ENCODE measurements at regions not wholly inside any gene's neighbourhood (a gene's known extent, or its start where the extent isn't known, plus 50 kb on each side); places are given as distances from the start of the nearest gene placed in this dataset.
"Not testable (repeated sequence)": the region's sequence is repeated elsewhere in the genome, so short reads cannot be mapped to it uniquely, and the experiment has no call there.

GRCh38 chr15:38991126-38991525, 426.5 kb upstream of the RASGRP1 start:
- DNase-seq, result no peak

- no peak for DNase-seq
These were observed 427.1 kb upstream of the RASGRP1 start for GRCh38 chr15:38991701-38992100.

DNA sequence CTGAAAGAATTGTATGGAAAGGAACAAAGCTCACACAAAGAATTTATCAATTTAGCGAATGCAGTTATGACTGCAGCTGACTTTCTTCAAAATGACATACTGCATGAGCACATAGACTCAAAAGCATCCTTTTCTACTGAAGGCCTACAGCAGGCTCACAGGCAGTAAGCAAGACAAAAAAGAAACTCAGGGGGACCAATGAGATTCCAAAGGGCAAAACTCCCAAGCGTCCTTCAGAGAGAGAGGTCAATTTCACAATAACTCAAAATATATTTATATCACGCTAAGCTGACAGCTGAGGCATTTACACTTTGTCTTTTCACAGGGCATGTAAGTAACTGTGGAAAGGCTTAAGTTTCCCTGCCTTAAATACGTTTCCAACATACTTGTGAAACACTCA, 427.9 kb upstream of the RASGRP1 start:
- DNase-seq, result no peak

GRCh38 chr15:38992930-38993329, 428.3 kb upstream of the RASGRP1 start:
- no peak for DNase-seq

DNA sequence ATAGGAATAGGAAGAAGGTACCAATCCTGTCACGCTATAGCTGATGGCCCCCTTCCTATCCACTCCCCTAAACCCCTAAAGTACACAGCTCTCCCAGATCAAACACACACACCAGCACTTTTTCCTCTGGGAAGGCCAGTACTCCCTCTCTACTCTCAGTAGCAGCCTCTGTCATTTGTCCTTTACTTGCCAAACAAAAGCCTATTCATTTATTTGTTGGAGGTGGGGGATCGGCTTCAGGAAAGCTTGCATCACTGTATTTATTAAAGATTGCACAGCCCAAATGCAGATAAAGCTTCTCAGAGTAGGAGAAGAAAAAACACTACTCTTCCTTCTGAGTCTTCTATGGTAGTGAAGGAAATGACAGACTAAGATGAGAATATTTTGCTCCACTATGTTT, 429.7 kb upstream of the RASGRP1 start:
- no peak for DNase-seq

DNA sequence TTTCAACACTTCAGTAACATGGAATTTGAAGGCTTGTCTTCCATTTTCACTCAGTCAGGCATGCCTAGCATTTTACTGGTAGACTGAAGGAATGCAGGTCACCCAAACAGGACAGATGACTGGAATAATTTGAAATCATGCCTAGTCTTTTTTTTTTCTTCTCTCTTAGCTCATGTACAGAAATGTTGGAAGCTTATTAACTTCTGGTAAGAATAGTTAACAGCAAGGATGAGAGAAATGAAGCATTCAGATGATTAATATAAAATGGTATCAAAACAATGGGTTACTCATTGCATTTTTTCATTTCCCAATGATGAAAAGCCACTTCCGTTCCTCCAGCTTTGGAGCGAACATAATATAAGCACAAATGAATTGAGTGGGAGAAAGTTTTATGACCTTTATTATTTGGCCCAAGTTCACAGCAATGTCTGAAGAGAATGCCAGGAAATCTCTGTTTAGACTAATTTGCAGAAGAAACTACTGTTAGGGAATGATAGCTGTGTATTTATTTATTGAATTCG, 431.6 kb upstream of the RASGRP1 start:
- DNase-seq, result no peak

- no peak for DNase-seq
These were observed 433.2 kb upstream of the RASGRP1 start for GRCh38 chr15:38997841-38998240.

DNA sequence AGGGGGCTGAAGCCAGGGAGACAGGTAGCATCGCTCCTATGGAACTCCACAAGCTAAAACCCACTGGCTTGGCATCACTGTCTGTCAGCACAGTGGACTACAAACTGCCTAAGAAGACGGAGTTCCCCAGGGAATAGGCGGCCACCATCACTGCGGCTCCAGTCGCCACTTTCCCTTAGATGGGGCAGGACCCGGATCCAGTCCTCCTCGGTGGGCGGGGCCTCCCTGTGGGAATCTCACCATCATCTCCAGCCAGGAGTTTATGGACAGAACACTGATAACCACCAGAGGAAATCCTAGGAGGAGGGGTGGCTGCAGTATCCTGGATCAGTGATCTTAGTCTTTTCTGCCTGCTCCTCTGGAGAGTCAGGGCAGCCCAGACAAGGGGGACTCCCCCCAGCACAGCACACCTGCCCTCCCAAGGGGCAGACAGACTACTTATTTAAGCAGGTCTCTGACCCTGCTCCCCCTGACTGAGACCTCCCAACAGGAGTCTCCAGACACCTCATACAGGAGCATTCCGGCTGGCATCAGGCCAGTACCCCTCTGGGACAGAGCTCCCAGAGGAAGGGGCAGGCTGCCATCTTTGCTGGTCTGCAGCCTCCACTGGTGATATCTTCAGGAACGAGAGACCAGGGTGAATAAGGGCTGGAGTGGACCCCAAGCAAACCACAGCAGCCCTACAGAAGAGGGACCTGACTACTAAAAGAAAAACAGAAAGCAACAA, 435.6 kb upstream of the RASGRP1 start:
- DNase-seq, result no peak

DNA sequence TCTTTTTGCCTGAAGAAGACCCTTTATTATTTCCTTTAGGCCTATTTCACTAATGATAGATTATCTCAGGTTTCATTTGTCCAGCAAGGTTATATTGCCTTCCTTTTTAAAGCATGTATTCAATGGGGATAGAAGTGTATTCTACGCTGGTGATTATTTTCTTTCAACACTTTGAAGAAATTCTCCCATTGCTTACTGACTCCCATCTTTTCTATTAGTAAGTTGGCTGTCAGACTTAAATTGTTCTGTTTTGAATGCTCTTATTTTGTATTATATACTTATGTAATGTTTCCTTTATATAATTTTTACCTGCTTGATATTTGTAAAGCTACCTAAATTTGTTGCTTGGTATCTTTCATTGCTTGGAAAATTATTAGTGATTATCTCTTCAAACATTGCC, 445.1 kb upstream of the RASGRP1 start:
- no peak for DNase-seq

DNA sequence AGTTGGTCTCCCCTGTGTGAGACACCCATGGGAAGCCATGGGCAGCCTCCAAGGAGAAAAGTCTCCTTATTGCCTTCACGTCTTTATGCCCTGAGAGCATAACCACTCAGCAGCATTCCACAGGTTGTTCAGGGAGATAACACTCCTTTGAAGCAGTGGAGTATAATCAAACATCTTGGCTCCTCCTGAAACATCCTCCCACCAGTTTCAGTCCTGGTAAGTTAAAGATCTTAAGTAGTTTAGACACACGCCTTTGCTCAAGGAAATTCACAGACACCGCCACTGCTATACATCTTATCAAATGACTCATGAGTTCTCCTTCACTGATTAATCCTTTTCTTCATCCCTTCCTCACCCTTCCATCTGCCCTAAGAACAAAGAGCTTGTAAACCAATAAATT, 446.5 kb upstream of the RASGRP1 start:
- DNase-seq, result not testable (repeated sequence)

- DNase-seq, result no peak
These were observed 448.6 kb upstream of the RASGRP1 start for GRCh38 chr15:39013262-39013661.

GRCh38 chr15:39014682-39015081, 450.1 kb upstream of the RASGRP1 start:
- no peak for DNase-seq

DNA sequence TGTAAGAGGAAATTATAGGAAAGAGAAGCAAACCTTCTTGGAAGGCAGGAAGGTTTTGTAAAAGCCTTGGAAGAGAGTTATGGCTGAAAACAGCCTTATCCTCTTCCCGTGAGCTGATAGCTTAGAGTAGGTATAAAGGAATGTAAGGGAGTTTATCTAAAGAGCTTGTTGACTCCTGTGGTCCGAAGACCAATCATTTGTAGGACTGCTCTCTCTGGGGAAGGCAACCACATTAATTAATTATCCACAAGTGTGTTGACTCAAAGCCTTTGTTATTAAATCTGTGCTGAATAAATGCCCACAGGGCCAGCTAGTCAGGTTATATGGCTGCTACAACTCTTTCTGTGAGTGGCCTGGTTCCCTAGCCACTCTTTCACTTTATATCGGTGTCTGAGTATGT, 452.1 kb upstream of the RASGRP1 start:
- no peak for DNase-seq

GRCh38 chr15:39018966-39019365, 454.4 kb upstream of the RASGRP1 start:
- DNase-seq, result peak in 1 of 5 experiments; percentile 2

GRCh38 chr15:39021341-39021740, 456.7 kb upstream of the RASGRP1 start:
- no peak for DNase-seq

- no peak for DNase-seq
These were observed 458.1 kb upstream of the RASGRP1 start for GRCh38 chr15:39022532-39023305.

DNA sequence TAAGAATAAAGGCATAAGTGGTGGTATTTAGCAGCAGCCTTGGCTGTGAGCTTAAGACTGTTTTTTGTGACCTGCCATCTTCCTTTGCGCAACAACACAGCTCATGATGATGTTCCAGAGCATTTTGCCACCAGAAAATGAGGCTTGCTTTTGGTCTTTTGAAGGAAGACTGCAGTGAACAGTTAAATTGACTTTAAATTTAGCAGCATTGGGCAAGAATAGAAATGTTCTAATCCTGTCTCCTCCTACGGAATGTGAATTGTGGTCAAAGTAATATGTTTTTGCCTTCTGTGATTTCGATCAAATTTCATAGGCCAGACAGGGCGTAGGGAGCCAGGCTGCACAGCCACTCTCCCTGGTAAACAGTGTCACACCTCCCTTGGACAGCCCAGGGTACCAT, 460.7 kb upstream of the RASGRP1 start:
- no peak for DNase-seq

DNA sequence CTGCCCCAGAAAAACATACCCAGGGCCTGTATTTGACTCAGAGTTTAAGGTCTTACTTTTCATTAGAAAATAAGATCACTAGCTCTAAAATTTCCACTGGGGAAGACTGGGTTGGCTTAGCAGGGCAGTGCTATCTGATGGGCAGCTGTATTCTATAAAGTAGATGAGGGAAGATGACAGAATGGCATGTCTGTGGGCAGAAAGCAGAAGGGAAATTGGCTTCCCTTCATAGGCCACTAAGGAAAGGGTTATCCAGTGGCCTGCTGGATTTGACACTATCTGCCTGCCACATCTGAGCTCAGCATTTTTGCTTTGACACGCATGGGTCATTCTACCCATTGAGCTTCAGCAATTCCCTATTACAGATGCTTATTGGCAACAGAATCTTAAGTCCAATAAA, 461.3 kb upstream of the RASGRP1 start:
- DNase-seq, result no peak

DNA sequence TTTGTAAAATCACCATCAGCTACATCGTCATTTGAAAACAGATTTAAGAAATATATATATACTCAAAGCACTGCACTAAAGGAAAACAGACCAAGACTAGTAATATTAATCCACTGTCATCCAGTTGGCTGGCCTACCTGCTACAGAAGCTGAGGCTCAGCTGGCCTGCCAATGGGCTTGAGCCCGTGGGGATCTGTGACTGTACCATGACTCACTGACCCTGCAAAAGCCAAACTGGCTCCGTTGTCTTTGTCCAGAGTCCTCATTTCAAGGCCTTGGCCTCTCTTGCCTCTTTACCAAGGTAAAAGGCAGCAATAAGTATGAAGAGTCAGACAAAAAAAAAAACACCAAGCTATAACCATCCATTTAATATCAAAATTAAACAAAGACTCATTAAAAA, 463.5 kb upstream of the RASGRP1 start:
- no peak for DNase-seq

DNA sequence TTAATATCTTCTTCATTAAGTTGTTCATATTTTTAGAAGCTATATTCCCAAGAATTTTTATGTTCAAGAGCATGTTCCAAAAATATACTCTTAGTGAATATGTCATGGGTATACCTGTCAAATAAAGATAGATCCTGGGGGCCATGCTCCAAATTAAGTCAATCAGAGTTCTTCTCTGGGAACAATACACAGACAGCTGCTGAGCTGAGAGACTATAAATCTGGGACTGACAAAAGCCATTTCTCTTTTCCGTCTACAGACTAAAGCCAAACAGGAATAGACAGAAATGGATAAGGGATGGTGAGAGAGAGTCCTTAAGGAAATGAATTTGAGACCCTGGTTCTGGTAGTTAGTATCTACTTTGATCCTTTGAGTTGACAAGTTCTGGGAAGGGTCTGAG, 465.1 kb upstream of the RASGRP1 start:
- no peak for DNase-seq

- no peak for DNase-seq
These were observed 465.9 kb upstream of the RASGRP1 start for GRCh38 chr15:39030291-39031070.

DNA sequence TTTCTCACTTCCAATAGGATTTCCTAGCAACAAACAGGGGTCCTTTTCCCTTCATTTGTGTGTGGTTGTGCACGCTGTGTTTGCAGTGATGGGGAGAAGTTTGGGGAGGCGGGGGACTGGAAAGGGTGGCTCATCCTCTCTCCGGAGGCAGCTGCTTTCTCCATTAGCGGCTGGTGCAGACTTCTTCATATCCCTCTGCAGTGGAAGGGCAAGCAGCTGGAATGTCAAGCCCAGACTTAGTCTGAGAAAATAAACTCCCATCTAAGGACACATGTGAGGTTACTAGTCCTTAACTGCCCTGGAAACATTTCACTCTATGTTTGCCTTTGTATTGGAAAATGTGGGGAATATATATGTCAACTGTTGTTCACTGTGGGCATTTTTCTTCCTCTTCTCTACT, 467.0 kb upstream of the RASGRP1 start:
- DNase-seq, result no peak

- DNase-seq, result no peak
These were observed 470.2 kb upstream of the RASGRP1 start for GRCh38 chr15:39034816-39035215.

Measured in T-helper 2 cell (primary cell).